ENCODE measurements at regions not wholly inside any gene's neighbourhood (a gene's known extent, or its start where the extent isn't known, plus 50 kb on each side); places are given as distances from the start of the nearest gene placed in this dataset.

GRCh38 chr2:189287363-189287762 is 107.8 kb upstream of the COL5A2 start:
- TF ChIP-seq, protein P1, sequence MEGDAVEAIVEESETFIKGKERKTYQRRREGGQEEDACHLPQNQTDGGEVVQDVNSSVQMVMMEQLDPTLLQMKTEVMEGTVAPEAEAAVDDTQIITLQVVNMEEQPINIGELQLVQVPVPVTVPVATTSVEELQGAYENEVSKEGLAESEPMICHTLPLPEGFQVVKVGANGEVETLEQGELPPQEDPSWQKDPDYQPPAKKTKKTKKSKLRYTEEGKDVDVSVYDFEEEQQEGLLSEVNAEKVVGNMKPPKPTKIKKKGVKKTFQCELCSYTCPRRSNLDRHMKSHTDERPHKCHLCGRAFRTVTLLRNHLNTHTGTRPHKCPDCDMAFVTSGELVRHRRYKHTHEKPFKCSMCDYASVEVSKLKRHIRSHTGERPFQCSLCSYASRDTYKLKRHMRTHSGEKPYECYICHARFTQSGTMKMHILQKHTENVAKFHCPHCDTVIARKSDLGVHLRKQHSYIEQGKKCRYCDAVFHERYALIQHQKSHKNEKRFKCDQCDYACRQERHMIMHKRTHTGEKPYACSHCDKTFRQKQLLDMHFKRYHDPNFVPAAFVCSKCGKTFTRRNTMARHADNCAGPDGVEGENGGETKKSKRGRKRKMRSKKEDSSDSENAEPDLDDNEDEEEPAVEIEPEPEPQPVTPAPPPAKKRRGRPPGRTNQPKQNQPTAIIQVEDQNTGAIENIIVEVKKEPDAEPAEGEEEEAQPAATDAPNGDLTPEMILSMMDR (IDR thresholded peaks at IDR 0.05): no peak
- TF ChIP-seq ZFX (IDR thresholded peaks at IDR 0.05; ENCODE audit: borderline replicate concordance): no peak

Measured in 22Rv1 (cell line).